ENCODE measurements at regions not wholly inside any gene's neighbourhood (a gene's known extent, or its start where the extent isn't known, plus 50 kb on each side); places are given as distances from the start of the nearest gene placed in this dataset.
"Not testable (repeated sequence)": the region's sequence is repeated elsewhere in the genome, so short reads cannot be mapped to it uniquely, and the experiment has no call there.

DNA sequence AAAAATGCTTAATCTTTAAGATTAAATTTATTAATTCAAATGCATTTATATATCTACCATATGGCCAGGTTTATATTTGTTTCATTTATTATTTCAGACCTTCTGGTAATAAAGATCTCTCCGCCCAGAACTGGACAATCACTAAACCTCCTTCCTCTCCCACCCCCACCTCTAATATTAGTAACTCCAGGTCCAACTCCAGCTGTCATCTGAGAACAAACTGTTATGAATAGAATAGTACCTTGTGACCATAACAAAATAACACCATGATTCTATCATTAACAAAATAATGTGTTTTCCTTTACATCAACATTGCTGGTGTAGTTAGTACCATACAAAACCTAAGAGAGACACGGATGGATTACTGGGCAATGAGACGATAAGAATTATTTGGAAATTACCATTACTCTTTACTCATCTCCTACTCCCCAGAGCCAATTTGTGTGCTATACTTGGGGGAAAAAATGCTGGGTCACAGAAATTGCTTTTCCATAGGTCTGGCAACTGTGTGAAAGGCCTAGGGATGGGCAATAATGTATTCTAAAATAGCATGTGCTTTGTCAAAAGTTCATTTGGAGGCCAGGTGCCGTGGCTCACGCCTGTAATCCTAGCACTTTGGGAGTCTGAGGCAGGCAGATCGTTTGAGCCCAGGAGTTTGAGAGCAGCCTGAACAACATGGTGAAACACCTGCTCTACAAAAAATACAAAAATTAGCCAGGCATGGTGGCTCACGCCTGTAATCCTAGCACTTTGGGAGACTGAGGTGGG, 186.1 kb downstream of the ENC1 start:
- no peaks in the 10 kb centered on the region for H3K36me3 ChIP-seq (ENCODE audit: insufficient read depth)
- WGBS: 87% methylated on average over 7 of the region's 7 CpGs

GRCh38 chr5:74452856-74453255, 187.7 kb downstream of the ENC1 start:
- H3K36me3 ChIP-seq (ENCODE audit: insufficient read depth): no peaks in the 10 kb centered on the region
- WGBS: 73% methylated on average over 5 of the region's 5 CpGs
- no peaks in the 10 kb centered on the region for H3K4me1 ChIP-seq (ENCODE audit: insufficient read depth)
- H3K27ac ChIP-seq (ENCODE audit: low read depth): no peak overlapping the region
- DNase-seq (ENCODE audit: extremely low spot score): no peak
- no peak overlapping the region for H3K4me3 ChIP-seq (ENCODE audit: low read depth, low read length)

More for the DNA sequence above, 186.1 kb downstream of the ENC1 start:
- DNase-seq (ENCODE audit: extremely low spot score): no peak
- Histone ChIP-seq H3K27ac (ENCODE audit: low read depth) (no peak overlapping the region), H3K4me1 (ENCODE audit: insufficient read depth) (no peaks in the 10 kb centered on the region), H3K4me3 (ENCODE audit: low read depth, low read length) (no peak overlapping the region)

- Histone ChIP-seq H3K36me3 (ENCODE audit: insufficient read depth) (no peaks in the 10 kb centered on the region), H3K4me3 (ENCODE audit: low read depth, low read length) (no peak overlapping the region), H3K4me1 (ENCODE audit: insufficient read depth) (no peaks in the 10 kb centered on the region), H3K27ac (ENCODE audit: low read depth) (no peak overlapping the region)
- DNase-seq (ENCODE audit: extremely low spot score): no peak
- 63% methylated on average over 2 of the region's 2 CpGs for WGBS
These were observed 190.4 kb downstream of the ENC1 start for GRCh38 chr5:74450095-74450494.

DNA sequence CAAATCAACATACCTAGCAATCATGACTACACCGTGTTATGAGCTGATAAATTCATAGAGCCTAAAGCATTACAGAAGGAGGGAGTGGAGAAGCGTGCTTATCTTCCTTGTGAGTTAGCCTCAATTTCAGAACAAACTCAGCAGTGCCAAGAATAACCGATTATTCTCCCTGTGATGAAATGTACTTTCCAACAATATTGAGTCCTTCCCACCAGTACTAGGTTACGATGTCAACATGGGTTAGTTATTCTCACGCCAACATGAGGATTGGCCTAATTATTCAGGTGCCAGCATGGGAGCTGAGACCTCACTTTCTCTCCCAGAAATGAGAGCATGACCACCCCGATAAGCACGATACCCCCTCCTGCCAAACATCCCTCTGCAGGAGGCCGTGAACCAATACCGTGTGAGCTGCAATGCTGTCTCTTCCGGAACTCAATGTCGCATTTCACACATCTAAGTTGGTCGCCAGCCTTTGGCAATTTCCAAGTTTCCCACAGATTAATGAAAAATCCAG, 193.7 kb downstream of the ENC1 start:
- Histone ChIP-seq H3K36me3 (ENCODE audit: insufficient read depth) (no peaks in the 10 kb centered on the region), H3K4me1 (ENCODE audit: insufficient read depth) (no peaks in the 10 kb centered on the region), H3K27ac (ENCODE audit: low read depth) (no peak overlapping the region), H3K4me3 (ENCODE audit: low read depth, low read length) (no peak overlapping the region)
- DNase-seq (ENCODE audit: extremely low spot score): no peak
- 67% methylated on average over 12 of the region's 12 CpGs for WGBS

- Histone ChIP-seq H3K4me3 (ENCODE audit: low read depth, low read length) (no peak overlapping the region), H3K4me1 (ENCODE audit: insufficient read depth) (no peaks in the 10 kb centered on the region), H3K36me3 (ENCODE audit: insufficient read depth) (no peaks in the 10 kb centered on the region), H3K27ac (ENCODE audit: low read depth) (no peak overlapping the region)
- WGBS: 25% methylated on average over 3 of the region's 3 CpGs
- no peak for DNase-seq (ENCODE audit: extremely low spot score)
These were observed 198.1 kb downstream of the ENC1 start for GRCh38 chr5:74442466-74442865.

DNA sequence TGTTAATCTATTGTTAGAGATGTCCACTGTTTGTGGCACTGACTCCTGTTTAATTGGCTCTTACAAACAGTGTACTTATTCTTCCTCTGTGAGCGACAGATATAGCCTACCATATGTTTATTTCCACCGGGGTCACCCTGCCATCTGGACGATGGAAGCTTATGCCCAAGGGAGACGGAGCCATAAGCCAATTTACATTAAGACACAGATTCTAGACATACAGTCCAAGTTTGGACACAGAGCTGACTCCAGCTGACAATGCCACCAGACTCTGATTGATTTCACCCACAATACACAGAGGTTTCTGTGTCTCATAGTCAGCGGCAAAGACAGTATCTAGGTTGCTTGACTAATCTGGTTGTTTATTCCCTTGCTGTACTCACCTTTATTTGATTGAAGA, 198.9 kb downstream of the ENC1 start:
- Histone ChIP-seq H3K27ac (ENCODE audit: low read depth) (no peak overlapping the region), H3K4me1 (ENCODE audit: insufficient read depth) (no peaks in the 10 kb centered on the region), H3K36me3 (ENCODE audit: insufficient read depth) (no peaks in the 10 kb centered on the region), H3K4me3 (ENCODE audit: low read depth, low read length) (no peak overlapping the region)
- no peak for DNase-seq (ENCODE audit: extremely low spot score)
- 84% methylated on average over 5 of the region's 5 CpGs for WGBS

- Histone ChIP-seq H3K4me3 (ENCODE audit: low read depth, low read length) (no peak overlapping the region), H3K4me1 (ENCODE audit: insufficient read depth) (no peaks in the 10 kb centered on the region), H3K27ac (ENCODE audit: low read depth) (no peak overlapping the region), H3K36me3 (ENCODE audit: insufficient read depth) (no peaks in the 10 kb centered on the region)
- 85% methylated on average over 2 of the region's 2 CpGs for WGBS
- no peak for DNase-seq (ENCODE audit: extremely low spot score)
These were observed 200.2 kb downstream of the ENC1 start for GRCh38 chr5:74440341-74440740.

- DNase-seq (ENCODE audit: extremely low spot score): not testable (repeated sequence)
These were observed 202.7 kb downstream of the ENC1 start for GRCh38 chr5:74437870-74438269.

DNA sequence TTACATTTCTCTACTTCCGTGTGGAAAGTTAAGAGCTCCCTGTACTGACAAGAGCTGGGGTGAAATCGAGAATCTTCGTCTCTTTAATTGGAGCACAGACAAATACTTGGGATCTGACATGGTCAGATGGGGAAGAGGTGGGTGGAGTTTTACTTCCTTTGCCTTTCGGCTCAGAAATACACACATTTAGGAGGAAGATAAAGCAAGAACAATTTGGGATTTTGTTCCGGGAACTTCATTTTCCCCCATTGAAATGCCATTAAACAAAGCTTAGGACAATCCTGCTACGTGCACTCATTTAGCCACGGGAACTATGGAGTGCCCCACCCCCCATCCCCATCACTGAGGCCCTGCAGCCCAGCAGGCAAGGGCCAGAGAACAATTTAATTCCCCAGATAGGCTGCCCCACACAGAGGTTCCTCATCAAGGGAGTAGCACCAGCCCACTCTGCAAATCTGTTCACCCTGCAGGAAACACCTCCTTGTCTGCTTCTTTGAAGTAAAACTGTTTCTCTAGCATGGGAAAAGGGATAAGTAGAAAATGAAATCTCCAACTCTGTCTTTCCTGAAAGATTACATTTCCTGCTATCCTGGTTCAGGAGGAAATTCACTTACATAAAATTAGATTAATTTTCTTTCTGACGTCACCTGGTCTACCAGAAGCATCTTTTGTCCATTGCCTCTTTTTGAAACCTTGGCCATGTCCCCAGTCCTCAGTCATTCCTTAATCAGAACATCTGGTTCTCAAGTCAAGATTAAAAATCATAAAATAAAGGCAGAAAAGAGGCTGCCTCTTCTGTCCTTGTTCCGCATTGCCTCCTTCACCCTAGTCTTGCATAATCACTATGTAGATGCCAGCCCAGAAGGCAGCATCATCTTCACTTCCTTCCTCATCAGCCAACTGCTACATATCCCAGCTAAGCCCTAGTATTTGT, 206.4 kb downstream of the ENC1 start:
- WGBS: 42% methylated on average over 9 of the region's 9 CpGs
- no peak overlapping the region for H3K4me3 ChIP-seq (ENCODE audit: low read depth, low read length)
- no peaks in the 10 kb centered on the region for H3K4me1 ChIP-seq (ENCODE audit: insufficient read depth)
- H3K36me3 ChIP-seq (ENCODE audit: insufficient read depth): no peaks in the 10 kb centered on the region
- no peak overlapping the region for H3K27ac ChIP-seq (ENCODE audit: low read depth)
- no peak for DNase-seq (ENCODE audit: extremely low spot score)

More at GRCh38 chr5:74437870-74438269, 202.7 kb downstream of the ENC1 start:
- H3K27ac ChIP-seq (ENCODE audit: low read depth); H3K4me1 ChIP-seq (ENCODE audit: insufficient read depth); H3K4me3 ChIP-seq (ENCODE audit: low read depth, low read length); H3K36me3 ChIP-seq (ENCODE audit: insufficient read depth): not testable (repeated sequence)
- 86% methylated on average over 2 of the region's 2 CpGs for WGBS

GRCh38 chr5:74433255-74433895, 207.2 kb downstream of the ENC1 start:
- H3K36me3 ChIP-seq (ENCODE audit: insufficient read depth): no peaks in the 10 kb centered on the region
- H3K4me1 ChIP-seq (ENCODE audit: insufficient read depth): no peaks in the 10 kb centered on the region
- 65% methylated on average over 7 of the region's 7 CpGs for WGBS
- no peak overlapping the region for H3K4me3 ChIP-seq (ENCODE audit: low read depth, low read length)
- no peak overlapping the region for H3K27ac ChIP-seq (ENCODE audit: low read depth)
- DNase-seq (ENCODE audit: extremely low spot score): no peak

DNA sequence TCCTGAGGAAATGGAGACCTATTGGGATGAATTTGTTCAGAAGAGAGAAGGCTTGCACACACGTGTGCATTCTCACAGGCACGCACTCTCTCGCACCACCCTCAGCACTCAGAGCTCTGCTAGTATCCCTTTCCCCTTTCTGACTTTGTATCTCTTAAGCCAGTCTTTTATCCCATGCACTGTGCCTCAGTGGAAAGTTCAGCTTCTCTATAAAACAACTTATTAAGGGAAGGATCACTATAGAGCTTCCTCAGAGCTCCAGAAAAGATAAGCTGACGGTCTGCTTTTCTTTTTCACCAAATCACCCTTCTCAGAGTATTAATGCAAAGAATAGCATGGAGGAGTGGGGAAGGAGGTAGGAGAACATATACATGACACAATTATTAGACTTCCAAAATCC, 207.8 kb downstream of the ENC1 start:
- H3K27ac ChIP-seq (ENCODE audit: low read depth): no peak overlapping the region
- no peaks in the 10 kb centered on the region for H3K36me3 ChIP-seq (ENCODE audit: insufficient read depth)
- no peaks in the 10 kb centered on the region for H3K4me1 ChIP-seq (ENCODE audit: insufficient read depth)
- no peak for DNase-seq (ENCODE audit: extremely low spot score)
- no peak overlapping the region for H3K4me3 ChIP-seq (ENCODE audit: low read depth, low read length)
- 80% methylated on average over 4 of the region's 4 CpGs for WGBS

GRCh38 chr5:74432216-74432615, 208.3 kb downstream of the ENC1 start:
- H3K4me3 ChIP-seq (ENCODE audit: low read depth, low read length): no peak overlapping the region
- 63% methylated on average over 7 of the region's 7 CpGs for WGBS
- no peak for DNase-seq (ENCODE audit: extremely low spot score)
- H3K4me1 ChIP-seq (ENCODE audit: insufficient read depth): no peaks in the 10 kb centered on the region
- H3K27ac ChIP-seq (ENCODE audit: low read depth): no peak overlapping the region
- H3K36me3 ChIP-seq (ENCODE audit: insufficient read depth): no peaks in the 10 kb centered on the region

GRCh38 chr5:74431290-74431669, 209.2 kb downstream of the ENC1 start:
- WGBS: 98% methylated on average over 2 of the region's 2 CpGs
- H3K4me1 ChIP-seq (ENCODE audit: insufficient read depth): no peaks in the 10 kb centered on the region
- no peak overlapping the region for H3K4me3 ChIP-seq (ENCODE audit: low read depth, low read length)
- no peak for DNase-seq (ENCODE audit: extremely low spot score)
- no peak overlapping the region for H3K27ac ChIP-seq (ENCODE audit: low read depth)
- H3K36me3 ChIP-seq (ENCODE audit: insufficient read depth): no peaks in the 10 kb centered on the region
